DMS 273 (cell line): ENCODE measurements at regions not wholly inside any gene's neighbourhood (a gene's known extent, or its start where the extent isn't known, plus 50 kb on each side); places are given as distances from the start of the nearest gene placed in this dataset.
"Not testable (repeated sequence)": the region's sequence is repeated elsewhere in the genome, so short reads cannot be mapped to it uniquely, and the experiment has no call there.

ENCODE experiments used
- DNase-seq: peaks from one replicate; lab custom pipeline; 2025; ENCODE audit not compliant: unreplicated experiment; lab: John Stamatoyannopoulos, UW

- no peak for DNase-seq
Observed at GRCh38 chr18:14935210-14935609, 187.2 kb downstream of the ANKRD30B start.

GRCh38 chr18:14936313-14936712, 188.3 kb downstream of the ANKRD30B start:
- no peak for DNase-seq

- DNase-seq, result no peak
Observed at GRCh38 chr18:14937271-14937670, 189.3 kb downstream of the ANKRD30B start.

- no peak for DNase-seq
Observed at GRCh38 chr18:14939141-14939540, 191.2 kb downstream of the ANKRD30B start.

- DNase-seq, result not testable (repeated sequence)
Observed at GRCh38 chr18:14940106-14940505, 192.1 kb downstream of the ANKRD30B start.

- no peak for DNase-seq
Observed at GRCh38 chr18:14940735-14941134, 192.8 kb downstream of the ANKRD30B start.

- DNase-seq, result no peak
Observed at GRCh38 chr18:14941256-14941655, 193.3 kb downstream of the ANKRD30B start.

- DNase-seq, result no peak
Observed at GRCh38 chr18:14941792-14942191, 193.8 kb downstream of the ANKRD30B start.

GRCh38 chr18:14942275-14942674, 194.3 kb downstream of the ANKRD30B start:
- no peak for DNase-seq

GRCh38 chr18:14943486-14943885, 195.5 kb downstream of the ANKRD30B start:
- no peak for DNase-seq

GRCh38 chr18:14943967-14944636, 196.1 kb downstream of the ANKRD30B start:
- no peak for DNase-seq

GRCh38 chr18:14944838-14945237, 196.9 kb downstream of the ANKRD30B start:
- DNase-seq, result no peak

GRCh38 chr18:14945286-14945685, 197.3 kb downstream of the ANKRD30B start:
- no peak for DNase-seq

- no peak for DNase-seq
Observed at GRCh38 chr18:14945984-14946383, 198.0 kb downstream of the ANKRD30B start.

- DNase-seq, result not testable (repeated sequence)
Observed at GRCh38 chr18:14946741-14947470, 198.9 kb downstream of the ANKRD30B start.

GRCh38 chr18:14947482-14948162, 199.7 kb downstream of the ANKRD30B start:
- no peak for DNase-seq

- DNase-seq, result no peak
Observed at GRCh38 chr18:14948163-14948540, 200.2 kb downstream of the ANKRD30B start.

- DNase-seq, result no peak
Observed at GRCh38 chr18:14949800-14950664, 202.1 kb downstream of the ANKRD30B start.

GRCh38 chr18:14952444-14953077, 204.6 kb downstream of the ANKRD30B start:
- not testable (repeated sequence) for DNase-seq

- DNase-seq, result no peak
Observed at GRCh38 chr18:14958701-14959100, 210.7 kb downstream of the ANKRD30B start.

GRCh38 chr18:14959550-14959949, 211.6 kb downstream of the ANKRD30B start:
- no peak for DNase-seq
